HepG2 (cell line): ENCODE measurements at regions not wholly inside any gene's neighbourhood (a gene's known extent, or its start where the extent isn't known, plus 50 kb on each side); places are given as distances from the start of the nearest gene placed in this dataset.

Experiments
- ARNTL ChIP-seq: sonication (generic); formaldehyde crosslinking; IDR thresholded peaks from 2 replicates; pipeline ENCODE4 v1.4.0; 2020; ENCODE audit warnings: mild to moderate bottlenecking, missing genetic modification reagents
- KDM3A ChIP-seq: IDR thresholded peaks from 2 replicates; pipeline ENCODE4 v1.6.1; 2018; ENCODE audit warnings: low read depth, missing compliant biosample characterization
- ZSCAN20 ChIP-seq: sonication (generic); formaldehyde crosslinking; IDR thresholded peaks from 2 replicates; pipeline ENCODE4 v1.4.0; 2020; ENCODE audit warnings: missing genetic modification reagents, mild to moderate bottlenecking, borderline replicate concordance
- TF ChIP-seq, protein P1 (sequence below): sonication (generic); formaldehyde crosslinking; IDR thresholded peaks from 2 replicates; pipeline ENCODE4 v1.5.0; 2020; ENCODE audit warnings: mild to moderate bottlenecking, missing genetic modification reagents, moderate library complexity

DNA sequence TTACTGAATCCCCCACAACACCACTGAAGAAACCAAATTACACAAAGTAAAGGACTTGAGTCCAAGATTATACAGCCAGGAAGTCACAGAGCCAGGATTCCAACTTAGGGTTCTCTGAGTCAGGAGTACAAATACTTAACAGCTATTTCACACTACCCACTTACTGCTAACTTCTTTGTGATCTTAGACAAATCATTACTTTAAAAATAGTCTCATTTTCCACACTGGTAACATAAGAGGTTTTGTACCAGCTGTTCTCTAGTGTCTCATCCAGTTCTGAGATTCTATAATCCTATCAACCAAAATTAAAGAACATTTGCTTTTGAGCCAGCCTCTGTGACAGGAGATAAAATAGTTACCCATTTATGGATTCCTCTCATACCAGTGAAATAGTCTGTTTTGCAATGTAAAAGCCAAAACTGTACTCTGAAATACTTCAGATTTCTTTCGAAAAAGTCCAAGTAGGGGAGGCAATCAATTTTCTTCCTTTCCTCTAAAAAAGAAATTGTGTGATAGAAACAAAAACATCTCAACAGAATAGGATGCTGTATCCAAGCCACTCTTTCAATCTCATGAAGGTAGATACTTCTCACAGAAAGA, 157.6 kb downstream of the LRATD1 start:
- TF ChIP-seq ZSCAN20 (CRISPR knock-in tag) (no peak), ARNTL (CRISPR knock-in tag) (no peak), KDM3A (CRISPR knock-in tag) (no peak)
- TF ChIP-seq, protein P1, sequence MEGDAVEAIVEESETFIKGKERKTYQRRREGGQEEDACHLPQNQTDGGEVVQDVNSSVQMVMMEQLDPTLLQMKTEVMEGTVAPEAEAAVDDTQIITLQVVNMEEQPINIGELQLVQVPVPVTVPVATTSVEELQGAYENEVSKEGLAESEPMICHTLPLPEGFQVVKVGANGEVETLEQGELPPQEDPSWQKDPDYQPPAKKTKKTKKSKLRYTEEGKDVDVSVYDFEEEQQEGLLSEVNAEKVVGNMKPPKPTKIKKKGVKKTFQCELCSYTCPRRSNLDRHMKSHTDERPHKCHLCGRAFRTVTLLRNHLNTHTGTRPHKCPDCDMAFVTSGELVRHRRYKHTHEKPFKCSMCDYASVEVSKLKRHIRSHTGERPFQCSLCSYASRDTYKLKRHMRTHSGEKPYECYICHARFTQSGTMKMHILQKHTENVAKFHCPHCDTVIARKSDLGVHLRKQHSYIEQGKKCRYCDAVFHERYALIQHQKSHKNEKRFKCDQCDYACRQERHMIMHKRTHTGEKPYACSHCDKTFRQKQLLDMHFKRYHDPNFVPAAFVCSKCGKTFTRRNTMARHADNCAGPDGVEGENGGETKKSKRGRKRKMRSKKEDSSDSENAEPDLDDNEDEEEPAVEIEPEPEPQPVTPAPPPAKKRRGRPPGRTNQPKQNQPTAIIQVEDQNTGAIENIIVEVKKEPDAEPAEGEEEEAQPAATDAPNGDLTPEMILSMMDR (CRISPR knock-in tag), result no peak
